C4-2B (cell line): ENCODE measurements at regions not wholly inside any gene's neighbourhood (a gene's known extent, or its start where the extent isn't known, plus 50 kb on each side); places are given as distances from the start of the nearest gene placed in this dataset.

ENCODE experiments used
- ZFX ChIP-seq: fragments of 450-650 bp; IDR thresholded peaks from 2 replicates; pipeline ENCODE4 v1.6.1; 2017
- TF ChIP-seq, protein P1 (sequence below): fragments of 450-650 bp; conservative IDR thresholded peaks from 2 replicates; pipeline ENCODE4 v1.5.1; 2017; ENCODE audit warnings: mild to moderate bottlenecking

DNA sequence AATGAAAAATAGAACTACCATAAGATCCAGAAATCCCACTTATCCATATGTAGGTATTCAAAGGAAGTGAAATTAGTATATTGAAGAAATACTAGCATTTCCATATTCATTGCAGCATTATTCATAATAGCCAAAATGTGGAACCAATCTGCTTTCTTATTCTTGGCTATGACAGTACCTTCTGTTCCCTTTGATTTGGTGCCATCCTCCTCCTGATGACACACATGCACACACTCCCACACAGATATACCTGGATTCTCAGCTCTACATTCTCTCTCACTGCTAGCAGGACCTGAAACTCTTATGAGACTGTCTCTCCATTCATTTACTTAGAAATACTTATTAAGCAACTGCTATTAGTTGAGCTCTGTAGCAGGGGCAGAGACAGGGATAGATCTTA is 582.6 kb upstream of the TENM4 start:
- TF ChIP-seq, protein P1, sequence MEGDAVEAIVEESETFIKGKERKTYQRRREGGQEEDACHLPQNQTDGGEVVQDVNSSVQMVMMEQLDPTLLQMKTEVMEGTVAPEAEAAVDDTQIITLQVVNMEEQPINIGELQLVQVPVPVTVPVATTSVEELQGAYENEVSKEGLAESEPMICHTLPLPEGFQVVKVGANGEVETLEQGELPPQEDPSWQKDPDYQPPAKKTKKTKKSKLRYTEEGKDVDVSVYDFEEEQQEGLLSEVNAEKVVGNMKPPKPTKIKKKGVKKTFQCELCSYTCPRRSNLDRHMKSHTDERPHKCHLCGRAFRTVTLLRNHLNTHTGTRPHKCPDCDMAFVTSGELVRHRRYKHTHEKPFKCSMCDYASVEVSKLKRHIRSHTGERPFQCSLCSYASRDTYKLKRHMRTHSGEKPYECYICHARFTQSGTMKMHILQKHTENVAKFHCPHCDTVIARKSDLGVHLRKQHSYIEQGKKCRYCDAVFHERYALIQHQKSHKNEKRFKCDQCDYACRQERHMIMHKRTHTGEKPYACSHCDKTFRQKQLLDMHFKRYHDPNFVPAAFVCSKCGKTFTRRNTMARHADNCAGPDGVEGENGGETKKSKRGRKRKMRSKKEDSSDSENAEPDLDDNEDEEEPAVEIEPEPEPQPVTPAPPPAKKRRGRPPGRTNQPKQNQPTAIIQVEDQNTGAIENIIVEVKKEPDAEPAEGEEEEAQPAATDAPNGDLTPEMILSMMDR, result no peak
- no peak for TF ChIP-seq ZFX
